Skin epidermis (tissue), 12 donors: ENCODE measurements at regions not wholly inside any gene's neighbourhood (a gene's known extent, or its start where the extent isn't known, plus 50 kb on each side); places are given as distances from the start of the nearest gene placed in this dataset.

ENCODE experiments used
- H3K27ac ChIP-seq, 21 experiments: fragments of 200-600 bp; sonication (generic) in 11 of 21; one replicate each; pipeline ENCODE4 v1.5.0; 2020; ENCODE audit warnings: mild to moderate bottlenecking in 3 of 21, inconsistent platforms in 2 of 21, moderate library complexity in 2 of 21
- H3K4me3 ChIP-seq, 7 experiments: fragments of 200-600 bp; sonication (generic) in 2 of 7; one replicate each; pipeline ENCODE4 v1.5.0; 2020; ENCODE audit warnings: inconsistent platforms in 2 of 7, mild to moderate bottlenecking in 2 of 7, moderate library complexity in 1 of 7

- H3K27ac ChIP-seq = peak overlapping the region in 16 of 21 experiments; percentile 6 to 81 (median 58)
- H3K4me3 ChIP-seq = no peak overlapping the region
These were observed 502.9 kb upstream of the ZEB2 start for GRCh38 chr2:145022666-145023333.

- Histone ChIP-seq H3K27ac (peak overlapping the region in 11 of 21 experiments; percentile 1 to 81 (median 26)), H3K4me3 (no peak overlapping the region)
These were observed 502.2 kb upstream of the ZEB2 start for GRCh38 chr2:145021962-145022665.

DNA sequence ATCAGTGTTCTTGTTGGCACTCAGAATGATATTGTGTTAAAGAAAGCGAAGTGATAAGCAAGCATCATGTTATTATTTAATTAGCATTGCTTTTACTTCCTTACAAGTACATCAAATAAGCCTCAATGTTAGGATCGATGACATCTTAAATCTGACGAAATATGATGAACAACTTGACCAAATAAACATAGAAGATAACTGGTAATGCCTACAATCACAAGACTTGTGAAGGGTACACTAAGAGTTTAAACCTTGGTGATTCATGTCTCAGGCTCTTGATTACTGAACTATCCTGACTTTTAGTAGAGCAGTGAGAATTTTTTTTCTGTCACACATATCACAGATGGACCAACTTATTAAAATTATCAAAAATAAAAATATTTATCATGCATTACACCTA lies 500.8 kb upstream of the ZEB2 start:
- Histone ChIP-seq H3K27ac (no peak overlapping the region), H3K4me3 (no peak overlapping the region)

GRCh38 chr2:145020139-145020538 lies 500.2 kb upstream of the ZEB2 start:
- H3K4me3 ChIP-seq = no peak overlapping the region
- H3K27ac ChIP-seq = no peak overlapping the region

- no peak overlapping the region for H3K27ac ChIP-seq
These were observed 498.6 kb upstream of the ZEB2 start for GRCh38 chr2:145018502-145018901.

GRCh38 chr2:145017149-145017548 lies 497.2 kb upstream of the ZEB2 start:
- Histone ChIP-seq H3K27ac (no peak overlapping the region), H3K4me3 (no peak overlapping the region)

More at GRCh38 chr2:145018502-145018901, 498.6 kb upstream of the ZEB2 start:
- H3K4me3 ChIP-seq = no peak overlapping the region

DNA sequence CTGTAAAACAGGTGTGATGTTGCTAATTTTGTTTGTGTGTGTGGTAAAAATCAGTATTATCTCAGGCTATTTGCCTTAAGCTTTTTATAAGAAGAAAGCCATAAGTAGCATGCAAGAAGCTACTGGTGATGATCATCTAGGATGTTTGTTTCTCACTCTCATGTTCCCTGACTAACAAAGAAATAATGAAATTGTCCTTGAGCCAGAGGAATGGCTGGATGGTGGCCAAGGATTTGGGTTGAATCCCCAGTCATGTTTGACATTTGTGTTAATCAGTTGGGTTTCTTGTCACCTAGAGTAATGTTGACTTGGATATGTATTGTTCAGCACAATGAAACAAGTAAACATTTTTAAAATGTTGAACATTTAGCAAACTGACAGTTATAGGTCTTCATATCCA lies 496.8 kb upstream of the ZEB2 start:
- H3K27ac ChIP-seq = no peak overlapping the region
- H3K4me3 ChIP-seq = no peak overlapping the region

GRCh38 chr2:145015561-145015960 lies 495.6 kb upstream of the ZEB2 start:
- no peak overlapping the region for H3K27ac ChIP-seq
- no peak overlapping the region for H3K4me3 ChIP-seq

- no peak overlapping the region for H3K4me3 ChIP-seq
- H3K27ac ChIP-seq = no peak overlapping the region
These were observed 492.9 kb upstream of the ZEB2 start for GRCh38 chr2:145012806-145013205.

GRCh38 chr2:145012214-145012670 lies 492.3 kb upstream of the ZEB2 start:
- H3K4me3 ChIP-seq = no peak overlapping the region
- no peak overlapping the region for H3K27ac ChIP-seq

DNA sequence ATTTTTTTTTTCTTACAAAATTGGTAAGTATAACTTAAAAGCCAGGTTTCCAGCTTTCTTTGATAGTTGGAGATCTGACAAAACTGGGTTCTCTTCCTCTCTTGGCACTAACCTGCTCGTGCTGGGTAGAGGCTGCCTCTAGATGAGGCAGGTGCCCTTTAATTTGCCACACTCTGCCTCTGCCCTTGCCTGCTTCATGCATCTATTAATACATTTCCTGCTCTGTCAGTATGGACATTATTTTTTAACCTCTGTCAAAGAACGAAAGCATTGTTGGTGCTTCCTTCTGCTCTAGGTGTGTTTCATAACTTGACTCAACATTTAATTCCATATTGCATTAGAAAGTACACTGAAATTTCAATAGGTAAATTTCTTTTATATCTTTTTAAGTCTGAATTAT lies 490.7 kb upstream of the ZEB2 start:
- Histone ChIP-seq H3K4me3 (no peak overlapping the region), H3K27ac (no peak overlapping the region)

DNA sequence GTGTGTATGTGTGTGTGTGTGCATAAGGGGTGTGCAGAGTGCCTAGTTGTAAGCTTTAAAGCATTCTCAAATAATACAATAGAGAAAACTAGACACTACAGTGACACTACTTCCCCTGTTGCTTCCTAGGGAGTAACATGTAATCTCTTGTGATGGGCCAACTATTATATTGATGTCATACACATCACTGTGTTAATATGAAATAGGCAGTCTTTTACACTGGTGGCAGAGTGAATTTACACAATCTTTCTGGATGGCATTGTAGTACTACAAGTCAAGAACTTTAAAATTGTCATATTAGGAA lies 488.0 kb upstream of the ZEB2 start:
- Histone ChIP-seq H3K27ac (peak overlapping the region in 16 of 21 experiments; percentile 1 to 85 (median 60)), H3K4me3 (no peak overlapping the region)

DNA sequence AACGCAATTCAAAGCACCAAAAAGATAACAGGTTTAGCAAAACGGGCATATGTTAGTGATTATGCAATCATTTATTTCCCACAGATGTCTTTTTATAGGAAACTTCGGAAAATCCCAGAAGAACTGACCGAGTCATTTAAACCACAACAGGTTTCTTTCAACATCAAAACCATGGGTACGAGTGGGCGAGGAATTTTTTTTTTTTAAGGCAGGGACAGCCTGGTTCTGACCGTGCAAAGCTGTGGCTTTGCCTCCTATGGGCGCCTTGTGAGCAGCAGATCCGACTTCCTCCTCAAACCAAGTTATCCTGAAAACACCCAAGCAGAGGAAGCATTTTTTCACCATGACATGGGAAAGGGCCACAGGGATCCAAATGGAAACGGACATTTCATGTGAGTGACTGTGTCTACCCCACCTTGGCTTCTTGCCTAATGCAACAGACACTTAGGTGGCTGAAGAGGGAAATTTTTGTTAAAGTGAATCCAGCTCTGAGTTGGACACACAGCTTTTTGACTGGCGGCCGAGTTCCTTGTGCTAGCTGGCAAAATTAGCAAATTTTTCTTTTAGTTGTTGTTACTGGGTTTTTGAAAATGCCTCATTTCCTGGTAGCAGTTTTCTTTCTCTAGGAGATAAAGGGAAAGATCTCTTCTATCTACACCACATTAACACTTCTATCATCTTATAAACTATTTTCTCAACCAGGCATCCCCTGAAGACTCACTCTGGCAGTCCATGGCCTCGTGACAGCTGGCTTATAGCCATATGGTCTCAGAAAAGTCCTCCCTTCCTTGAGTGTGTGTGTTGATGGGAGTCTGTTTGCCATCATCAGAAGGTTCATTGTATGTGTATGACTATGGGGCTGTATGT lies 487.4 kb upstream of the ZEB2 start:
- H3K4me3 ChIP-seq = no peak overlapping the region
- peak overlapping the region in 16 of 21 experiments; percentile 1 to 85 (median 60) for H3K27ac ChIP-seq

- Histone ChIP-seq H3K27ac (no peak overlapping the region), H3K4me3 (no peak overlapping the region)
These were observed 482.7 kb upstream of the ZEB2 start for GRCh38 chr2:145002624-145003023.

DNA sequence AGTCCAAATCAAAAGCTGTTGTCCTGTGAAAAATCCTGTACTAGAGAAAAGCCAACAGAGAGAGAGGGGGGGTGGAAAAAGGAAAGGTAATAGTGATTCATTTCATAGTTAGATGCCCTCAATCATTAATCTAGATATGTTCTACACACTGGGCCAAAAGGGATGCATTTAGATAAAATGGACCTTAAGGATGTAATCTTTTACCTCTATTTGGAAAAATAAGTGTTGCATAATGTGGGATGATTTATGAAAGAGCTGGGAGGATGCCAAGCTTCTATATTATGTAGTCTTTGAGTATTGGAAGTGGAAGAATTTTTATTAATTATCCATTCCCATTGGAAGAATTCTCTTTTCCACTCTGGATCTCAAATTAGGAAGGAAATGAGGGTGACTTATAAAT lies 480.5 kb upstream of the ZEB2 start:
- Histone ChIP-seq H3K27ac (peak overlapping the region in 1 of 21 experiments; percentile 30), H3K4me3 (no peak overlapping the region)

DNA sequence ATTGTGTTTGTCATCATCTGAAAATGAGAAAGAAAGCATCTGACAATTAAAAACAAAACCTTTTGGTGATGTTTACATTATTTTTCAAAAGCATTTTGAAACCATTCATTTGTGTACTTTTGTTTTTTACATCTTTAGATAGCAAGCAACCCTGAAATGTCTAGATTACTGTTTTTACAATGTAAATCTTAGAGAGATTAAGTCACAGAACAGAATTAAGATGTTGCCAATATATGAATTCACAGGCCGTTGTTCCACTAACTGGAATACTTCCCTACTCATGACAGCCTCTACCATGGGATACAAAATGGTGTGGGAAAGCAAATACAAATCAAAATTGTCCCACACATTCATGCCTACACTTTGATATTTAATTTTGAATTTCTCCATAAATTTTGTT lies 480.0 kb upstream of the ZEB2 start:
- Histone ChIP-seq H3K4me3 (no peak overlapping the region), H3K27ac (peak overlapping the region in 1 of 21 experiments; percentile 30)

- H3K27ac ChIP-seq = peak overlapping the region in 1 of 21 experiments; percentile 14
- H3K4me3 ChIP-seq = no peak overlapping the region
These were observed 479.4 kb upstream of the ZEB2 start for GRCh38 chr2:144999071-144999875.

- Histone ChIP-seq H3K4me3 (no peak overlapping the region), H3K27ac (peak overlapping the region in 2 of 21 experiments; percentile 14 to 17)
These were observed 478.5 kb upstream of the ZEB2 start for GRCh38 chr2:144998435-144998834.

DNA sequence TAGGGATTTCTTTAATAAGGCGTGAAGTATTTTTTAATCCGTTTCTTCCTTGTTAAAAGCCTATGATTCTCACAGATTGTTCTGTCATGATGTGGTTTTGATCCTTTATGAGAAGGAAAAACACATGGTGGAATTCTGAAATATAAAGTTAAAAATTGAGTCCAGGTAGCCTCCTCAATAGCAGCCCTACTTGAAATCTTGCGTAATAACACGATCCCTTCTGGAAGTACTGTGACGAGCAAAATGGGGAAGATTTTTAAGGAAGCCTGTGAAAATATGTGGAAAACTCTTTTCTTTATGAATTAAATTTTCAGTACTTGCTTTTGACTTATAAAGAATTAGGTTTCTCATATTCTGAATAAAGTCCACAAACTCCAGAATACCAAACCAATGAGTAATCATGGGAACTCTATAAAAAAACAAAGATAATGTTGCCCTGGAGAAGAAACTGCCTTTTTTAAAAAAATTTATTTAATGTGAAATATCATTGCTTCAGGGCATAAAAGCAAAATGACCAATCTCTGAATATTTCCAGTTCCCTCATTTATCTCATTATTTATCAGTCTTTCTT lies 476.4 kb upstream of the ZEB2 start:
- Histone ChIP-seq H3K4me3 (no peak overlapping the region), H3K27ac (peak overlapping the region in 6 of 21 experiments; percentile 6 to 57 (median 20))
